IPS DF 4.7 (cell line): ENCODE measurements at regions not wholly inside any gene's neighbourhood (a gene's known extent, or its start where the extent isn't known, plus 50 kb on each side); places are given as distances from the start of the nearest gene placed in this dataset.
"Not testable (repeated sequence)": the region's sequence is repeated elsewhere in the genome, so short reads cannot be mapped to it uniquely, and the experiment has no call there.

Experiments used
- DNase-seq: peaks from one replicate; pipeline ENCODE4 v3.0.0-alpha.2; 2013; ENCODE audit warnings: low spot score; ENCODE audit errors: extremely low read depth

DNA sequence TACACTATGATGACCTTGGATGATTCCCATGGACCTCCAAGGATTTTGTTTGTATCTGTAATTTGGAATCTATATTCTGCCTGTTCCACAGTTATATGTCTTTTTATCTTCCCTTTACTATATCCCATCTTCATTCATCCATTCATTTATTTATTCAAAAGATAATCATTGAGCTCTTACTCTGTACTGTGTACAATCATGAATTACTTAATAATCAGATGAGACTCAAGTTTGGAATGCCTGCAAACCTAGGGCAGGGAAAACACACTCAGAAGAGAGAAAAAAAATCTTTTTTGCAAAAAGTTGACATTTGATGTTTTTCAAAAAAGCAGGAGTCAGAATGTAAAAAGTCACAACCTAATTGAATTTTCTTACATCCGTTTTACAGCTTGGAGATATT lies 170.2 kb upstream of the GNAI1 start:
- no peak for DNase-seq

- no peak for DNase-seq
These were observed 181.5 kb upstream of the GNAI1 start for GRCh38 chr7:79953130-79953529.

DNA sequence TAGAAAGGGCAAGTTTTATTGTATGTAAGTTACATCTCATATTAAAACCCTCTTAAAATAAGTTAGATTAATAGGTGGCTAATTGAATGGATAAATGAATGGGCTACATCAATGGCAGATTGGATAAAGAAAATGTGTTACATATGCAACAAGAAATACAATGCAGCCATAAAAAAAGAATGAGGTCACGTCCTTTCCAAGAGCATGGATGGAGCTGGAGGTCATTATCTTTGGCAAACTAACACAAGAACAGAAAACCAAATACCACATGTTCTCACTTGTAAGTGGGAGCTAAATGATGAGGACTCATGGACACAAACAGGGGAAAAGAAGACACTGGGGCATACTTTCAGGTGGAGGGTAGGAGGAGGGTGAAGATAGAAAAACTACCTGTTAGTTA lies 182.2 kb upstream of the GNAI1 start:
- DNase-seq = no peak

- no peak for DNase-seq
These were observed 183.2 kb upstream of the GNAI1 start for GRCh38 chr7:79951415-79951814.

GRCh38 chr7:79949778-79950177 lies 184.9 kb upstream of the GNAI1 start:
- no peak for DNase-seq

DNA sequence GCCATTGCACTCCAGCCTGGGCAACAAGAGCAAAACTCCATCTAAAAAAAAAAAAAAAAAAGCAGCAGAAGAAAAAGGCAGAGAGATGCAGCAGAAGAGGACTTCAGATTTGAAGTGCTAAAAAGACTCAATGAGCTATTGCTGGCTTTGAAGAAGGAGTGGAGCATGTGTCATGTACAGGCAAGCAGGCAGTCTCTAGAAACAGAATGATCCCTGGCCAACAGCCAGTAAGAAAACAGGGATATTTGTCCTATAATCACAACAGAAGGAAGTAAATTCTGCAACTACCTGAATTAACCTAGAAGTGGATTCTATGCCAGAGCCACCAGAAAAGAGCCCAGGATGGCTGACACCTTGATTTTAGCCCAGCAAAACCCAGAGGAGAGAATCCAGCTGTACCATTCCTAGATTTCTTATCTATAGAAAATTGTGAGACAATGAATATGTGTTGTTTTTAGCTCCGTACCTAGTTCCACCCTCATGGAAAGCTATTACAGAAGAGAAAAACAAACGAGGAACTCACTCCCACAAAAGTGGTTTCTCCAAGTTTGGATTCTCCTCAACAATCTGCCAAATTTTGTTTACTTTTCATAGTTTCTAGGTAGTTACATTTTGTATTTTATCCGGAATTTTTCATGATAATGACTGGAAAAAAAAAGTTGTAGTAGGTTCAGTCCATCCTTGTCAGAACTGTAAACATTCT lies 198.2 kb upstream of the GNAI1 start:
- no peak for DNase-seq

DNA sequence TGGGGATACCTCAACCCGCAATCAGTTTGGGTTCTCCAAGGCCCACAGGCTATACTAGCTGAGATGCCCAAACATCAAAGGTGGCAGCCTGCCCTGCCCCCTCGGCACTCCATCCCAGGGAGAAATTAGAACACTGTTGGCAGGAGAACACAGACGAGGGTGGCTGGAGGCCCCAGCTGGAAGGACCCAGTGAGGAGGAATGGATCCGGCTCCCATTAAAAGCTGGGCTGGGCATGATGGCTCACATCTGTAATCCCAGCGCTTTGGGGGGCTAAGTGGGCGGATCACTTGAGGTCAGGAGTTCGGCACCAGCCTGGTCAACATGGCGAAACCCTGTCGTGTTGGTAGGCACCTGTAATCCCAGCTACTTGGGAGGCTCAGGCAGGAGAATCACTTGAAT lies 199.9 kb upstream of the GNAI1 start:
- no peak for DNase-seq

- no peak for DNase-seq
These were observed 201.5 kb upstream of the GNAI1 start for GRCh38 chr7:79933144-79933543.

GRCh38 chr7:79930604-79931003 lies 204.0 kb upstream of the GNAI1 start:
- DNase-seq = no peak

GRCh38 chr7:79927116-79927515 lies 207.5 kb upstream of the GNAI1 start:
- DNase-seq = no peak

GRCh38 chr7:79923953-79924352 lies 210.7 kb upstream of the GNAI1 start:
- DNase-seq = no peak

DNA sequence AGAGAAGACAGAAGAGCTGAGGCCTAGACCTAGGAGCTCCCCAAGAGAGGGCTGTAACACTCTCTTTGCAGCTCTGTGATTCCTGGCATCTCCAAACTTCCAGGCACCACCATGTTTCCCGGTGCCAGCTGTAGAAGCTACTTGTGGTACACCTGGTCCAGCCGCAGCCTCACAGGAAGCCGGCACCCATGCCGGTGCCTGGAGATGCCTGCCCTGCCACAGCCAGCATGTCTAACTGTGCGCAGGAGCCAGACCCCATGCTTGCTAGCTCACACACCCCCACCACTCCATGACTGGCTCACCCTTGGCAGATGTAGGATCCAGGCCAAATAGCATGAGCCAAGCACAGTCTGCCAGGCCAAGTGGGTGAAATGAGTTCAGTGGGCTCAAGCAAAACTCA lies 211.7 kb upstream of the GNAI1 start:
- DNase-seq = no peak

- DNase-seq = no peak
These were observed 212.7 kb upstream of the GNAI1 start for GRCh38 chr7:79921976-79922375.

DNA sequence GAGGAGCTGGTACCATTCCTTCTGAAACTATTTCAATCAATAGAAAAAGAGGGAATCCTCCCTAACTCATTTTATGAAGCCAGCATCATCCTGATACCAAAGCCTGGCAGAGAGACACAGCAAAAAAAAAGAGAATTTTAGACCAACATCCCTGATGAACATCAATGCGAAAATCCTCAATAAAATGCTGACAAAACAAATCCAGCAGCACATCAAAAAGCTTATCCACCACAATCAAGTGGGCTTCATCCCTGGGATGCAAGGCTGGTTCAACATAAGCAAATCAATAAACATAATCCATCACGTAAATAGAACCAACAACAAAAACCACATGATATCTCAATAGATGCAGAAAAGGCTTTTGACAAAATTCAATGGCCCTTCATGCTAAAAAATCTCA lies 216.0 kb upstream of the GNAI1 start:
- not testable (repeated sequence) for DNase-seq

GRCh38 chr7:79915346-79915745 lies 219.3 kb upstream of the GNAI1 start:
- not testable (repeated sequence) for DNase-seq

- no peak for DNase-seq
These were observed 222.4 kb upstream of the GNAI1 start for GRCh38 chr7:79912213-79912633.

- no peak for DNase-seq
These were observed 223.2 kb upstream of the GNAI1 start for GRCh38 chr7:79911420-79911819.

GRCh38 chr7:79909176-79909575 lies 225.5 kb upstream of the GNAI1 start:
- DNase-seq = no peak

DNA sequence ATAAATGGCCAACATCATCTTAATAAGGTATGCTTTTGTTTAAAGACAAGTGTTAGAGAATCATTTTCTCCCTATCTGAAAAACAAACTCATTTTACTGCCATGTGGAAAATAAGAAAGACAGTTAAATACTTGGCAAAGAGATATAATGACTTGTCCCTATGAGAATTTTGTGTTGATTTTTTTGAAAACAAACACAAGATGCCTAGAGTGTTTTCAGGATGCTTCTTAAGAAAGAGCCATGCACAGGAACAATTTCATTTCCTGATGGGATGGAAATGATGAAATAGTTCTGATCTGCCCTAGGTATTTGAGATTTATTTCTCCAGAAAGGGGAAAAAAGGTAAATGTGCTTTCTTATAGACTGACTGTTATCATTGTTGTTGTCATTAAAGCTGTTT lies 237.5 kb upstream of the GNAI1 start:
- no peak for DNase-seq

GRCh38 chr7:79893991-79894390 lies 240.6 kb upstream of the GNAI1 start:
- no peak for DNase-seq

- no peak for DNase-seq
These were observed 251.7 kb upstream of the GNAI1 start for GRCh38 chr7:79882922-79883321.

GRCh38 chr7:79880312-79880711 lies 254.3 kb upstream of the GNAI1 start:
- no peak for DNase-seq

- DNase-seq = no peak
These were observed 256.7 kb upstream of the GNAI1 start for GRCh38 chr7:79877874-79878465.
